Muscle of back (tissue), 3 donors: ENCODE measurements at regions not wholly inside any gene's neighbourhood (a gene's known extent, or its start where the extent isn't known, plus 50 kb on each side); places are given as distances from the start of the nearest gene placed in this dataset.
A peak's percentile ranks its signal among the peaks of the same experiment; 100 is the strongest.
"Not testable (repeated sequence)": the region's sequence is repeated elsewhere in the genome, so short reads cannot be mapped to it uniquely, and the experiment has no call there.

Source experiments
- DNase-seq, 3 donors: peaks; one replicate each; pipeline versions ENCODE4 v3.0.0 to v3.0.0-alpha.2; 2013

DNA sequence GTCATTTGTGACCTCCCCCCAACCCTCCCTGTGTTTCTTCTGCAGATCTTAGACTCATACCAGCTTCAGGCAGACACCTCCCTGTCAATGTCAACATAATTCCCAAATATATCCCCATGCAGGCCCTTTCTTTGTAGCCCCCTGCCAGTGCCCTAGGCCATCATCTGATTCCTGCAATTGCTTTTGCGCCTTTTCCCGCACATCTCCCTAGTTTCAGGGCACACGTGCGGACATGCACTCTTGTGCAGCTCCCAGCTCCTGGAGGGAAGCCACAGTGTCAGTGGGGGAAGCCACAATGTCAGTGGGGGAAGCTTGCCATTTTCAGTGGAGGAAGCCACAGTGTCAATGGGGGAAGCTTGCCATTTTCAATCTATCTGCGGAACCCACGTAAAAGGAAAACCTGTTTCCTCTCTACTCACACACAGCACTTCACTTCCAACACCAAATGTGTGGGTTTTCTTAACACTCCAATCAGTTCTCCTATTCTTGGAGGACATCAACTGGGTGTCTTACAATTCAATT, 256.4 kb downstream of the ACKR3 start:
- DNase-seq, result no peak

DNA sequence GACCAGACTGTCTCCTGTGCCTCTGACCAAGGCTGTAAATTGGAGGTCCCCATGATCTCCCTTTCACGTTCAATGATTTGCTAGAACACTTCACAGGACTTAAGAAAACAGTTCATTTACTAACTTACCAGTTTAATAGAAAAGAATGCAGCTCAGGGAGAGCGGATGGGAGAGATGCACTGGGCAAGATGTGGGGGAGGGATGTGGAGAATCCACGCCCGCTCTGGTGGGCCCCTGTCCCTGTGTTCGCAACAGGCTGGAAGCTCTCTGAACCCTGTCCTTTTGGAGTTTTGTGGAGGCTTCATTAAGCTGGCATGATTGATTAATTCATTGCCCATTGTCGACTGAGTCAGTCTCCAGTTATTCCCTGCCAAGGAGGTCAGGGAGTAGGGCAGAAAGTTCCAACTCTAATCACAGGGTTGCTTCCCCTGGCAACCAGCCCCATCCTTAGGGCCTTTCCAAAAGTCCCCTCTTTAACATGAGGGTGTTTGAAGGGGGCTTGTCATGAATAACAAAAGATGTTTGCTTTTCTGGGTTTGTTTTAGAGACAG, 257.1 kb downstream of the ACKR3 start:
- DNase-seq, result no peak

DNA sequence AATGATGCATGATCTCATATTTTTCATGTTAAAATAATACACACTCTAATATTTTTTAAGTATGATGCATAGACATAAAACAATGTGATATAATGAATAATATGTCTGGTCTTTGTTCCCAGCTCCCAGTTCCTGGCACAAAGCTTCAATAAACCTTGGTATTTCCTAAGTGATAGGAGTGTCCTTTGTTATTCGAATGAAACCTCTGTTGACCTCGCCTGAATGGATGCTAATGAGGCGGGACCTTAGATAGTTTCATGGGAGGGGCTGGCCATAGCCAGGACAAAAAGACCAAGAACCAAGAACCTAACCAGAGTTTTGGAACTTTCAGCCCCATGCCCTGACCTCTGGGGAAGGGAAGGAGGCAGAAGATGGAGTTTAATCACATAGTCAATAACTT, 257.7 kb upstream of the COPS8 start:
- DNase-seq, result no peak

DNA sequence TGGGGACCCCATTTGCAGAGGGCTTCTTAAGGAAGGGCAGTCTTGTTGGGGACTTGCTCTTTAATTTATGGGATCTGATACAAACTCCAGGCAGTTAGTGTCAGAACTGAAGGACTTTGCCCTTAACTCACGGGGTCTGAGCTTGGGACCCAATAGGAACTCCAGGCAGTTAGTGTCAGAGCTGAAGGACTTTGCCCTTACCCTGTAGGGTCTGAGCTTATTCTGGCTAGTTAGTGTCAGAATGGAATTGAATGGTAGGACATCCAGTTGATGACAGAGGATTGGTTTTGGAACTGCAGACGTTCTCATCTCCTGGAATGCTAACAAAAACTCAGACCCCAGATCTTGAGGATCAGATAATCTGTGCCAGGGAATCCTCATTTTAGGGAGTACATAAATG, 256.9 kb upstream of the COPS8 start:
- DNase-seq, result no peak

DNA sequence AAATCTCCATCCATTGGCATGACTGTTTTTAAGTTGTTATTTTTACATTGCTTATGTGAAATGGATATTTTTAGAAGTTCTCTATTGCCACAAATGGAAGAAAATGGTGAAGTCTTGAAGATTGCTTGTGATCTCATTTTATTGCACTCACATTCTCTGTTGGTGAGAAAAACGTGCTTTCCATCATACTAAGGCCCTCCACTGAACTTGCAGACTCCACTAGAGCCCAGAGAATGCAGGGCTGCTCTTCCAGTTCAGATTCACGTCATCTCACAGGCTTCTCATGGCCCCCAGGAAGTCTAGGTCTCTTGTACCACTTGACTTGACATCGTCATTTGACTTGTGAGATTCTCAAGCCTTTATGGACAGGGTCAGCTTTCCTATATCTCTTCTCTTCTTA, 254.8 kb upstream of the COPS8 start:
- DNase-seq, result no peak

DNA sequence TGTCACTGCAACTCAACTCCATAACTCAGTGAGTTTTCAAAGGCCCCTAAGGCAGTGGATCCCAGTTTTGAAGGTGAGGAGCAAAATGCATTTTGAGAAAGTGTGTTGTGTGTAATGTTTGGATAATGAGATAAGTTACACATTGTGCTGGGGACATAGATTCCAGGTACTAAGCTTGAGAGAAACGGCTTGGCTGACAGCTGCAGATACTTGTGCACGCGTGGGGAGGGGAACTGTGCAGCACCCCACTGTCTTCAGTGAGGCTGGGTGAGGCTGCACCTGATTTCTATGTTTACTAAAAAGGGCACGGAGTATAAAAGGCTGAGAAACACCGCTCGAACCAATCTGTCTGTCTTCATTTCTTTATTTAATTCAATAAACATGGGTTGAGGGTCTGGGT, 254.0 kb upstream of the COPS8 start:
- no peak for DNase-seq

DNA sequence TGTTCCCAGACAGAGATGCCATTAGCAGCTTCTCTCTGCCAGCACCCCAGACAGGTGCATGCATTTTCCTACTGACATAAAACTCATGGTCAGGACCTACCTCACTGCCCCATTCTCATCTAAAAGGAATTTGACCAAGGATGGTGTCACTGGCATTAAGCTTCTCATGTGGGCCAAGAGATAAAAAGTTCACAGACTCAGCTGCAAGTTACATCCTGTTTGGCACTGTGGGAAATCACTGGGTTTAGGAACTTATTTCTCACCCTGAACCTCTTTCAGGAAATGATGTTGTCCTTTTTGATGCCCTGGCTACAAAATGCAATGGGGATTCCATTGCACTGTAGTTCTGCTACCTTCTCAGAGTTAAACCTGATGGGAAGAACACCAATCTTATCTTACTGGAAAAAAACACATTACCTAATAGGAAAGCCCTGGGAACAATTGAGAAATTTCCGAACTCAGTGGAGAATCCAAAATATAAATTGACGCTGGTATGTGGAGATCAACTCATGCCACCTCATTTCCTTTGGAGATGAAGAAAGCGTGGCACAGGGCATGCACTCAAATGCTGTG, 252.1 kb upstream of the COPS8 start:
- DNase-seq, result no peak

DNA sequence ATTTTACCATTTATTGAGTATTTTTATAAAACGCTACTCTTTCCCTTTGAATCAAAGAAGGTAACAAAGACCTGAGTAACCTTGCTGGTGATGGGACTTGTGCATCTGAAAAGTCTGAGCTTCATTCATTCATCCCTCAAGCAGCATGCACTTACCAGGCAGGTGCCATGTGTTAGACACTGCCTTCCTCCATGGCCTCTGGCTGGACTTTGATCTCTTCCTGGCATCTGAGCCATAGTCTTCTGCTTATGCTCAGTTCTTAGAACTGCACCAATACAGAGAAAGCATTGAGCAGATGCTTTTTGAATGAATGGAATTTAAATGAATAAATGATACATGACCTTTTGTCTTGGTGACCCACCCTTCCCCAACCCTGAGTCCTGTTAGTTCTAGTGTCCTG, 251.4 kb upstream of the COPS8 start:
- no peak for DNase-seq

DNA sequence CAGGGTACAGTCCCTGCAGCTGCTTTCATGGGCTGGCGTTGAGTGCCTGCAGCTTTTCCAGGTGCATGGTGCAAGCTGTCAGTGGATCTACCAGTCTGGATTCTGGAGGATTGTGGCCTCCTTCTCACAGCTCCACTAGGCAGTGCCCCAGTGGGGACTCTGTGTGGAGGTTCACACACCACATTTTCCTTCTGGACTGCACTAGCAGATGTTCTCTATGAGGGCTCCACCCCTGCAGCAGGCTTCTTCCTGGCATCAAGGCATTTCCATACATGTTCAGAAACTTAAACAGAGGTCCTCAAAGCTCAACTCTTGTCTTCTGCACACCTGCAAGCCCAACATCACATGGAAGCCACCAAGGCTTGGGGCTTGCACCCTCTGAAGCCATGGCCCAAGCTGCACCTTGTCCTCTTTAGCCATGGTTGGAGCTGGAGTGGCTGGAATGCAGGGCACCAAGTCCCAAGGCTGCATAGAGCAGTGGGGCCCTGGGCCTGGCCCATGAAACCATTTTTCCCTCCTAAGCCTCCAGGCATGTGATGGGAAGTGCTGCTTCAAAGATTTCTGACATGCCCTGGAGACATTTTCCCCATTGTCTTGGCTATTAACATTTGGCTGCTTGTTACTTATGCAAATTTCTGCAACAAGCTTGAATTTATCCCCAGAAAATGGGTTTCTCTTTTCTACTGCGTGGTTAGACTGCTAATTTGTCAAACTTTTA, 250.2 kb upstream of the COPS8 start:
- DNase-seq, result no peak

DNA sequence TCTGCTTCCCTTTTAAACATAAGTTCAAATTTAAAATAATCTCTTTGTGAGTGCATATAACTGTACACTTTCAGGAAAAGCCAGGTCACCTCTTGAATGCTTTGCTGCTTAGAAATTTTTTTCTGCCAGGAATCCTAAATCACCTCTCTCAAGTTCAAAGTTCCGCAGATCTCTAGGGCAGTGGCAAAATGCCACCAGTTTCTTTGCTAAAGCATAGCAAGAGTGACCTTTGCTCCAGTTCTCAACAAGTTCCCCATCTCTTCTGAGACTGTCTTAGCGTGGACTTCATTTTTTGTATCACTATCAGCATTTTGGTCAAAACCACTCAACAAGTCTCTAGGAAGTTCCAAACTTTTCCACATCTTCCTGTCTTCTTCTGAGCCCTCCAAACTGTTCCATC, 249.7 kb upstream of the COPS8 start:
- DNase-seq, result not testable (repeated sequence)

DNA sequence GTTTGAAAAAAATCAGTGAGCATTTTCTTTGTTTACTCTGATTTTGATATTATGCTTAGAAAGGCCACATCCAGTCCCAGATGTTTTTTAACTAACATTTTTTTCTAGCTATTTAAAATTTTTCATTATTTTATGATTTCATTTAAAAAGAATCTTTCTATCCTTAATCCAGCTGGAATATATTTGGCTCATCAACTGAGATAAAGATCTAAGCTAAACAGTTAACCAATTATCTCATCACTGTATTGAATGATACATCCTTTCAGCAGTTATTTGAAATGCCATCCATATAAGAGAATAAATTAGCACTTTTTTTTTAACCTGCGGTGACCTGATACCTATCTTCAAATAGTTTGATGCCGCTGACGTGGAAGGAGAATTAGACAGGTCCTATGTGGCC, 245.5 kb upstream of the COPS8 start:
- no peak for DNase-seq

DNA sequence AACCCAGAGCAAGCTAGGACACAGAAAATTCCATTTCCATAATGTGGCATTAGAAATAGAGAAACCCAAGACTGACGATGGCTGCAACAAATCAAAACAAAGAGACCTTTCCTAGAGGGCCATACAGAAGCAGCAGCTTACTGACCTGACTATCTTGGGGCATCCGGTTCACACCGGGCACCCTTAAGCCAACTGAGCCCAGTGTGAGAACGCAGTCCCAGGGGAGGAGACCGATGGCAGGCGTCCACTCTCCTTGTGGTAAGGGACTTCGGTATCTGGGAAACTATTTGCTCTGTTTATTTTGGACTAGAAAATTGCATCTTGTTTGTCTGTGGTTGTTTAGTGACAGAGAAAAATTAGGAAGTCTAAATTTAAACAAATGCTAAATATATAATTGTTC, 244.8 kb upstream of the COPS8 start:
- DNase-seq, result no peak

DNA sequence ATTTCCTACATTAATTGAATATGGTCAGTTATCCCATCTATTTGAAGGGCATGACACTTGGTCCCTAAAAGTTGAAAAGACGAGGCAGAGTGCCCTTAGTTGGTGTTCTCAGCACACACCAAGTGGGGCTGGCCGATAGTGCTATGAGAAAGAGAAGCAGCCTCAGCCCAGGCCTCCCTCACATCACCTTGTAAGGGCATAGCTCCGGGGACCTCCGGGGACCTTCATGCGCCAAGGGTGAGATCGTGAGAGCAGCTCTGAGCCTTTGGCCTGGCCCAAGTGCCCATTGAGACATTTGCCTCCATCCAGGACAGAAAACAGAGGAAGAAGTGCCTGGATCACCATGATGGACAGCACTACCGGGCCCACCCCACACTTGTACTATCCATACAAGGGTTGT, 244.3 kb upstream of the COPS8 start:
- no peak for DNase-seq

DNA sequence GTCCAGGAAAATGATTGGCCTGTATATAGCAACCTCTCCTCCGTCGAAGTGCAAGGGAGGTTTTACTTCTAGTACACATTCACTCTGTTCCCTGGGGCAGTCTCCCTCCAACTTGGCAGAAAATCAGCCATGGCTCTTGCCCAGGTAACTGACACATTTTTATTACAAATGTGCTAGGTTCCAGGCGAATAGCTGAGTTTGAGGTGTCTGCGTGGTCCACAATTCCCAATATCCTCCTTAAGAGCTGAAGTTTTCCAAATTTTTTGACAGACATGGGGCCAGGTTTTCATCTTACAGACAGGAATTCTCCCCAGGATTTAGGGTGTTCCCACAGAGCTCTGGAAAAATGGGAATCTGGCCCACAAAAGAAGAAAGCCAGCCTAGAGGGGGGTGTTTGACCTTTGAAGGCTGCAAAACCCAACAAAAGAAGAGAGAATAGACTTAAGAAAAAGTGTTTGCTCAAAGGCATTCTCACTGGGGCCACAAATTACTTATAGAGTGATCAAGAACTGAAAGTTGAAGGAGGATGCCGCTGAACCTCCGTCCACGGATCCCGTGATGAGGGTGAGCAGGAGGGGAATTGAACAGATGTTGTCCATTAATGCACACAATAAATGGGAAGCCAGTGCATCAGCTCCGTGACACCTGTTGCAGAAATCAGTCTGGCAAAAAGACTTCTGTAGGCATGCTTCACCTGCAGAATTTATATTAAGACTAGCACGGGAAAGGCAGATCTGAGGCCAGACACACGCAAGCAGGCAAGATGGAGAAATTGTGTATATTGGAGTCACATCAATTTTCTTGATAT, 242.3 kb upstream of the COPS8 start:
- peak; percentile 21 to 80 (median 68) for DNase-seq

DNA sequence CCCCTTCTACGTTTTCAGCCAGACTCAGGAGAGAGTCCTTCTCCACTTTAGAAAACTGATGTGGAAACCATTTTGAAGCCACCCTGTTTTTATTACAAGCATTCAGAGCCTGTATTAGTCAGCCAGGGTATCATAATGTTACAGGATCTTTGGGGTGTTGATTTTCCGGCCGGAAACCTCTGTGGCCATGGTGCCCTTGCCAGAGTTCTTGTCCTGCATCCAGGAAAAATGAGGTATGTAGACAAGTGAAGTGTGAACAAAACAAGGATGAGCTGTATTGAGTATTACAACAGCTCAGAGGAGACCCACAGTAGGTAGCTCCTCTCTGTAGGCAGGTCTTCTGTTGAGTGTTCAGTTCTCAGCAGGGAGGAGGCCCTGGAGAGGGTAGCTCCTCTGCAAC, 241.0 kb upstream of the COPS8 start:
- DNase-seq, result no peak

DNA sequence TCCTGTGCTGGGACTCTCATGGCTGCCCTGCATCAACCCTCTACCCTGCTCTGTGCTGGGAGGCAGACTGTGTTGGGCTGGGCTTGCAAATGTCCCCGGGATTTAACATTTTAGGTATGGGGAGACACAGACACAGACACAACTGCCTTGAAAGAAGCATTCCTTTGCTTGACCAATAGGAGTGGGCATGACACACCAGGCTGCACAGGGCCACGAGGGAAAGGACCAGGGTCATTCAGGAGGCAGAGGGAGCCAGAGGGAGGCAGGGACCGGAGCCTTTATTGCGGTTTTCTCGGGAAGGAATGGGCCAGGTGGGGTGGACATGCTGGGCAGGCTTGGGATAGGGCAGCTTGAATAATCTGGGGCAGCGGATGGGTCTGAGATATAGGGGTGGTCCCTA, 238.7 kb upstream of the COPS8 start:
- DNase-seq, result no peak

DNA sequence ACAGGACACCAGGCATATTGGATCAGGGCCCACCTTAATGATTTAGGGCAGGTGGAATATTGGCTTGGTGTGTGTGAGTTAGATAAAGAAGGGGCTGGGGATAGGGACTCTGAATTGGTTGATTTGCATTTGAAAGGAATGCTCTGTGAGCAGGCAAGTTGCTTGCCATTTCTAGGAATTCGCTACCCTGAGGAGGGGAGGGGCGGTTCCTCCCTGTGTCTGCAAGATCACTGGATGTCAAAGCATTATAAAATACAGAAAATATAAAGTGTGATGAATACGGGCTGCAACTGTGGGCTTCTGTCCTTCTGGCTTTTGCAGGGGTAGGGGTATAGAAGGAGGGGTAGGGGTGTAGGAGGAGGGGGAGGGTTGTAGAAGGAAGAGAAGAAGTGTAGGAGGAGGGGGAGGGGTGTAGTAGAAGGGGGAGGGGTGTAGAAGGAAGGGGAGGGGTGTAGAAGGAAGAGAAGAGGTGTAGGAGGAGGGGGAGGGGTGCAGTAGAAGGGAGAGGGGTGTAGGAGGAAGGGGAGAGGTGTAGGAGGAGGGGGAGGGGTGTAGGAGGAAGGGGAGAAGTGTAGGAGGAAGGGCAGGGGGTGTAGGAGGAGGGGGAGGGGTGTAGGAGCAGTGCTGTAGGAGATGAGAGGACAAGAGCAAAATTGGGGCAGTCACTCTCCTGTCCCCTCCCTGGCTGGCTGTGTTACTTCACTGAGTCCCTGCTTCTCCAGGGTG, 238.0 kb upstream of the COPS8 start:
- DNase-seq, result no peak

DNA sequence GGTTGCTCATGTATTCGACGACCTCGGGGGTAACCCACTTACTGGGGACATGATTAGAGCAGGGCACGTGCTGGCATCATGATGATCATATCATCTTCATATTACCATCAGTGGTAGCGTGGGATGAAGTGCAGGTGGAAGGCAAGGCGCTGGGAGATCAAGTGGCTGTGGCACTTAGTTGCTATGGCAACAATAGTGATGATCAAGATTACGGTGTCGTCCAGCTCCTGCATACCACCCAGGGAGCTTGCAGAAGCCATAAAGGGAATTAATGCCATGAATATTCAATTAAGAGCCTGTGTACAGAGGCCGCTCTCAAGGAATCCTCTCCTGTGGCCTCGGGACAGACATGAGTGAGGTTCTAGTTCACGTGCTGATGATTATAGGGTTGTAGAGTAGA, 237.2 kb upstream of the COPS8 start:
- DNase-seq, result no peak

DNA sequence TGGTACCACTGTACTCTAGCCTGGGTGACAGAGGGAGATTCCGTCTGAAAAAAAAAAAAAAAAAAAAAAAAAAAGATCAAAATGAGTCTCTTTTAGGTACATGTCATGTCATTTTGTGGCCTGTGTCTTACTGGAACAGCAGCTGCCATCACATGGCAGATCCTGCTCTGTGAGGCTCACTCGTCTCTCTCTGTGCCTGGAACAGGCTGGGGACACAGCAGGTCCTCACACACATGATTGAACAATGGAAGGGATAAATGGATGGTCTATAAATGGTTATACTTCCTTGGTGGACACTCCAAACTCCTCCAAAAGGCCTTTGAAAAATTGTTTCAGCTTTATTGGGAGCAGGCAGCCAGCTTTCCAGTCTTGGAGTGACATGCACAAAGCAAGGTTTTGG, 236.2 kb upstream of the COPS8 start:
- no peak for DNase-seq

DNA sequence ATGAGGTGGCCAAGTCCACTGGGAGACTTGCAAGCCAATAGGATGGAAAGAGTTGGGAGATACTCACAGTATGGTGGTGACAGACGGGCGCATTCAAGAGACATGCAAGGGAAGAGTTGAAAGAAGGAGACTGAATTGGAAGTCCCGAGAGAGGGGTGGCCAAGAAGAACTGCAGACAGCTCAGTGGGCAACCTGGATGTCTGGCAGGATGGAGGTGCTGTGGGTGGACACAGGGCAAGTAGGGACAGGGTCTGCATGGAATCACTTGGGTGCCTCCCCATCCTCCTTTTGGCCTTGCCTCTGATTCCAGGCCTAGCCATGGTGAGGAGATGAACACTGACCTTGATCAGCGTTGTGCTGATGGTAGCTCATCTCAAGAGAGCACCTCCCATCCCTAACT, 235.7 kb upstream of the COPS8 start:
- no peak for DNase-seq

DNA sequence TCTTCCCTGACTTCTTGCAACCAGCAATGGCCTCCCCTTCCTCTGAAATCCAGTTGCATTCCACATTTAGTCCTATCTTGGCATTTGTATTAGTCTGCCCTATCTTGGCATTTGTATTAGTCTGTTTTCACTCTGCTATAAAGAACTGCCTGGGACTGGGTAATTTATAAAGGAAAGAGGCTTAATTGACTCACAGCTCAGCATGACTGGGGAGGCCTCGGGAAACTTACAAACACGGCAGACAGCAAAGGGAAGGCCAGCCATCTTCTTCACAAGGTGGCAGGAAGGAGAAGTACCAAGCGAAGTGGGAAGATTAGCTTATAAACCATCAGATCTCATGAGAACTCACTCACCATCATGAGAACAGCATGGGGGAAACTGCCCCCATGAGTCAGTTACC, 234.5 kb upstream of the COPS8 start:
- no peak for DNase-seq
